Stimulated activated CD8-positive, alpha-beta memory T cell treated with anti-CD3 and anti-CD28 coated beads, Interleukin-4, amount 100 ng/mL, for 1 hour (primary cell): ENCODE measurements at regions not wholly inside any gene's neighbourhood (a gene's known extent, or its start where the extent isn't known, plus 50 kb on each side); places are given as distances from the start of the nearest gene placed in this dataset.

Experiments
- DNase-seq, 2 donors: peaks; one replicate each; pipeline ENCODE4 v3.0.0-alpha.2; 2020; ENCODE audit warnings: low read depth in 2 of 2, low spot score in 1 of 2

DNA sequence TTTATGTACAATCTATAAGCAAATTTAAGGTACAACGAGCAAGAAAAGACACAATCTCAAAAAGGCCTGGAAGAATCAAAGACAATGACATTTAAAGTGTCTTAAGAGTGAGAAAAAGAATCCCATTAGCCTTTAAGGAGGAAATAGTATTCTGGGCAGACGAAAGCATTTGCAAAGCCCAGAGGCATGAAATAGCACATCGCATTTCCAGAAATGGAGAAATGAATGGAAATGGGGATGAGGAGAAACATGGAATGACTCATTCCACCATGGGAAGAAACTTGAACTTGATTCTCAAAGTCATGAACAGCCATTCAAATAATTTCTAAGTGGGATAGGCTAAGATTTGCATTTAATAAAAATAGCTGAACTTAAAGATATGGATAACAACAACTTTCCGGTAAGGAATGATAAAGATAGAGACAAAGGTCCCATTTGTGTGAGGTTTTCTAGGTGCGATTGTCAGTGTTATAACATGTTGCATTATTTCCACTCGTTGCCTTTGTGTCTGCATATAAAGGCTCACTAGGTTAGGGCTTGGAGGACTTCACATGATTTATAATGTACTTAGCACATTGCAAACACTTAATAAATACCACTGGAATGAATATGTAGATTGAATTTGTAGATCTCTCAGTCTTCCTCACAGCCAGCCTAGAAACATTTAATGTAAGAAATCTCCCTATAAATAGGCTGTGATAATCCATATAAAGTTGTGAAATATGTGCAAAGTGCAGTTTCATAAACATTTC is 310.3 kb upstream of the KLF6 start:
- DNase-seq = no peak

DNA sequence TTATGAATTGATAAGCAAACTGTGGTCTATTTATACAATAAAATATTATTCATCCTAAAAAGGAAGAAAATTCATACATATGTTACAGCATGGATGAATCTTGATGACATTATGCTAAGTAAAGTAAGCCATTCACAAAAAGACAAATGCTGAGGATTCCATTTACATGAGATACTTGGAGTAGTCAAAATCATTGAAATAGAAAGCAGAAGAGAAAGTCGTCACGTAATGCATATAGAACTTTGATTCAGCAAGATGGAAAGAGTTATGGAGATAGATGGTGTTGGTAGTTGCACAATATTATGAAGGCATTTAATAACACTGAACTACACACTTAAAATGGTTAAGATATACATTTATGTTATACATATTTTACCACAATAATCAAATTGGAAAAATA is 309.7 kb upstream of the KLF6 start:
- DNase-seq = no peak

DNA sequence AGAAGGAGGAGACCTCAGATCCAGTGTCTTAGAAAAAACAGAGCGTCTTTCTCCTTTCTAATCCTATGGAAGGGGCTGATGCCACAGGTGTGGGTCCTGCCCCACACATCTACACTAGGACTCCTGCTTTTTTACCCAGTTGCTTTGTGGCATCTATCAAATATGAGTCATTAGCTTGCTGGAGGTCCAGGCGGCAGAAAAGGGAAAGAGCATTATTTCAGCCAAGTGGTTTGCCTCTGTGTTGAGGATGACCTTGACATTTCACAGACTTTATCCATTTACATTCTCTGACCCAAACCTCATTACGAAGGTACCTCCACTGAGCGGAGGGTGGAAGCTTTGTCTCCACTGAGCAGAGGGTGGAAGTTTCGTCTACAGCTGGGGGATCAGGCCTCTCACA is 308.4 kb upstream of the KLF6 start:
- no peak for DNase-seq

DNA sequence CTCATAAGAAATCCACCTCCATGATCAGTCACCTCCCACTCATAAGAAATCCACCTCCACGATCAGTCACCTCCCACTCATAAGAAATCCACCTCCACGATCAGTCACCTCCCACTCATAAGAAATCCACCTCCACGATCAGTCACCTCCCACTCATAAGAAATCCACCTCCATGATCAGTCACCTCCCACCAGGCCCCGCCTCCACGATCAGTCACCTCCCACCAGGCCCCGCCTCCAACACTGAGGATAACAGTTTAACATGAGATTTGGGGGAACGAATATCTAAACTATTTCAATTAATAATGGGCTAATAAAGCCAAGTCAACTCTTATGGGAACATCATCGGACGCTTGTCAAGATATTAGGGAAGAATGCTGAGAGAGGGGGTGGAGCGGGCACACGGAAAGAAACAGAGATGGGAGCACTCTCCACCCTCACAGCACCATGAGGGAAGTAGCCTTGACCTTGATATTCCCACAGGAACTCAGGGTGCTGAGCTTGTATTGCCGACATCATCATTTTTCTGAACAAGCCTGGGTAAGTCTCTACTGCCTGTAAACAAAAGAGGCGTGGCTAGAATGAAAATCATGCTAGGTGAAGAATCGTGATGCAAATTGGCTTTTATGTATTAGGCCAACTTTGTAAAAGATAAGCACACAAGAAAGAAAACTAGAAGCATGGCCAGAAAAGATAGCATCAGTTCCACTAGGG is 303.5 kb upstream of the KLF6 start:
- DNase-seq = no peak

DNA sequence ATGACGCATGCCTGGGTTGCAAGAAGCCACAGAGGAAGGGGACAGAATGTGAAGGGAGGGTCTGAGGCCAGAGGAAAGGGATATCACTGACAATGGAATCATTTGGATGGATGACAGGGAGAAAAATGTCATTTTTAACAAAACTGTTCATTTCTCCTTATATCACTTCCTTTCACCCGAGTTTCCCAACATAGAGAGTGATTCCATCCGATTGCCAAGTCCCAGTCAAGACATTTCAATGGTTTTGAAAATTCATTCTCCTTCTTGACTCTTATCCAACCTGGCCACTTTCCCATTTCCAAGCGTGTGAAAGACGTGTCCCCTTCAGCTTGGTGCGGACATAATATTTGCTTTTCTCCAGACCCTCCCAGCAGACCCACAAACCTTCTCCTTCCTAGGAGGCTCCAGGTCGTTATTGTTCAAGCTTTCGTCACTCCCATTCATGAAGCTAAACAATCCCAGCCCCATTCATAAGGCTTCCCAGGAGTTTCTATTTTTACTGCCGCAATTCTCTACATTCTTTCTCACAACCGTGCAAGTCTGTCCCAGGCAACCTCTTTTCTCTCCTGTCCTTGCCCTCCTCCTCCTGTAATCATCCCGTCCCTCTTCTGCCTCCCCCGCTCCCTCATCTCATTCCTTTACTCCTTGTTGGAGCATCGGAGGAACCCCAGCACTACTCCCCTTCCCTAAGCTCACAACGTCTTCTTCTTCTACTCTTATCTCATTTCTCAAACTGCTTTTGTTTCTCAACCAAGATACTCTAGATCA is 301.3 kb upstream of the KLF6 start:
- DNase-seq = no peak

DNA sequence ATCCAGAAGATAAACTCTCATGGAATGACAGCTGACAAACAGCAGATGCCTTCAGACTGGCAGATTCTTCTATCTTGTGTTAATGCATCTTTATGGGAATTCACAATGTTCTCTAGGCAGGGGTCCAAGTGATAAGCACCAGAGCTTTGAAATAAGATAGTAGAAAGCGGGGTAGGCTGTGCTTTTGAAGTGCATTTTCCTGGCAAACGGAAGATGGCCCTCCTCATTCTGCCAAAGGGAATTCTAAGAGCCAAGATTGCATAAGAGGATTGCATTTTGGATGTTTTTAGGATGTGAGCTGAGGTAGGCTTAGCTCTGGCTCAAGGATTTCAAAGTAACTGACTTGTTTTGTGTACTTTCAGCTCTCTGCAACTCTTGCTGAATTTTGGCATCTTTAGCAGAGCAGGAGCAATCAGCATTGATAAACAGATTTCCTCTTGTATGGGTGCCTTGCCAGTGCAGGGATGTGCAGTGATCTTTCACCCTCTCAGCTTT is 298.5 kb upstream of the KLF6 start:
- no peak for DNase-seq

DNA sequence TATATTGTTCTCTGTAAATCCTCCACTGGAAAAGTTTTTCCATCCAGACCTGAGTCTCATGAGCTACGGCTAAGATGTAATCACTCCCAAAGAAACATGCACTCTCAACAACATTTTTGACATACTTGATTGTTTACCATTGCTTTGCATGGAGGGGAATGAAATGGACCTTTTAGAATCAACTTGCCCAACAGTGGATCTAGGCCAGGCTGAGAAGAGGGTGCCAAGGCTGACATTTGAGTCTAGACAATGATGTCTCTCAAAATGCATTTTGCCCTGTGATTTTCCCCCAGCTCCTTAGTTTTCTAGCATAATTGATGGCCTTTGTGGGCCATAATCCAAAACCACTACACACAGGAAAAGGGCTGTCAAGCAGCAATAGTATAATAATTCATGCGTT is 297.9 kb upstream of the KLF6 start:
- no peak for DNase-seq

DNA sequence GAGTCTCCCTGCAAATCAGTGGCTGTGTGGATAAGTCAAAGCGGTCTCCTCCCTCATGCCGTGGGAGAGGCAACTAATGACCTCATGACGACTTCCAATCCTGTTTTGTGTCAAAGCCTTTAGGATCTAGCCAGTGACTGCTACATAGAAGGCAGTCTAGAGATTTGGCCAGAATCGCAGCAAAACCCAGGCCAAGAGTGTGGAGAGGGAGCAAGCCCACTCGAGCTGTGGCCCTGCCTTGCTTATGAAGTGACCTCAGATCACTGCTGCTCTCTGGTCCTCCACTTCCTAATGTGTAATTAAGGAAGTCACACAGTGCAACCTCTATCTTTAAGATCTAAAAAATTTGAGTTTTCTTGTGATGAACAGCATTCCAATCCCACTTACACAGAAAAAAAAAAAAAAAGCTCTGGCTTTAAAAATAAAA is 296.7 kb upstream of the KLF6 start:
- no peak for DNase-seq

DNA sequence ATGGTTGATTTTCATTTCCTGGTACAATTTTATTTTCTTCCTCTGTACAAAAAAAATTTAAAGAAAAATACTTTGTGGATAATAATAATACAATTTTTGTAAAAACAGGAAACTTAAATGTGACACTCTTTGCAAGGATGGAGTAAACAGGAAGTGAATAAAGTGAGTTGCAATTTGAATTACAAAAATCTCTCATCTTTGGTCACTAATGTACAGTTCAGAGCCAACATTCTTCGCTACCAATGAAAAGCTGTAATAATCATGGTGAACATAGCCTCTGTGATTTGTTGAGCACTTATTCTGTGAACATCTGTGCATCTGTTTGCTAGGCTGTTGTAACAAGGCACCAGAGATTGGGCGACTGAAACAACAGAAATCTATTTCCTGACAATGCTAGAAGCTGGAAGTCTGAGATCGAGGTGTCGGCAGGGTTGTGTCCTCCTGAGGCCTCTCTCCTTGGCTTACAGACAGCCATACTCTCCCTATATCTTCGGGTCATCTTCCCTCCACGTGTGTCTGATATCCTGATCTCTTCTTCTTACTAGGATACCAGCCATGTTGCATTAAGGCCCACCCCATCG is 295.3 kb upstream of the KLF6 start:
- DNase-seq = no peak

DNA sequence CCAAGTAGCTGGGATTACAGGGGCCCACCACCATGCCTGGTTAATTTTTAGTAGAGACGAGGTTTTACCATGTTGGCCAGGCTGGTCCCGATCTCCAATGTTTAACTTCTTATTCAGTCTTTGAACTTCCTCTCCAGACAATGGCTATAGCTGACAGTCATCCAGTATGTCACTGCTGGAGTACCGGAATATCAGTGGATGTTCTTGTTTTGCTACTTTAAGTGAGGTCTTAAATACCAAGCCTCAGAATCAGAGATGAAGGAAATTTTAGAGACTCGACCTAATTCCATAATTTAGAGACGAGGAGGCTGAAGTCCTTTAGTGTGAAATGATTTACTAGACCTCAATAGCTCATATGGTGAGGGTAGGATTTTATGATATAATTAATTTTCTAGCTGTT is 294.8 kb upstream of the KLF6 start:
- DNase-seq = no peak

DNA sequence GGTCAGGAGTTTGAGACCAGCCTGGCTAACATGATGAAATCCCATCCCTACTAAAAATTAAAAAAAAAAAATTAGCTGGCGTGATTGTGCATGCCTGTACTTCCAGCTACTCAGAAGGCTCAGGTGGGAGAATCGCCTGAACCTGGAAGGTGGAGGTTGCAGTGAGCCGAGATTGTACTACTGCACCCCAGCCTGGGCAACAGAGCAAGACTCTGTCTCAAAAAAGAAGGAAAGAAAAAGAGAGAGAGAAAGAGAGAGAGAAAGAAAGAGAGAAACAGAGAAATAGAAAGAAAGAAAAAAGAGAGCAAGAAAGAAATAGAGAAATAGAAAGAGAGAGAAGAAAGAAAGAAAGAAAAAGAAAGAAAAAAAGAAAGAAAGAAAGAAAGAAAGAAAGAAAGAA is 292.8 kb upstream of the KLF6 start:
- DNase-seq = no peak

DNA sequence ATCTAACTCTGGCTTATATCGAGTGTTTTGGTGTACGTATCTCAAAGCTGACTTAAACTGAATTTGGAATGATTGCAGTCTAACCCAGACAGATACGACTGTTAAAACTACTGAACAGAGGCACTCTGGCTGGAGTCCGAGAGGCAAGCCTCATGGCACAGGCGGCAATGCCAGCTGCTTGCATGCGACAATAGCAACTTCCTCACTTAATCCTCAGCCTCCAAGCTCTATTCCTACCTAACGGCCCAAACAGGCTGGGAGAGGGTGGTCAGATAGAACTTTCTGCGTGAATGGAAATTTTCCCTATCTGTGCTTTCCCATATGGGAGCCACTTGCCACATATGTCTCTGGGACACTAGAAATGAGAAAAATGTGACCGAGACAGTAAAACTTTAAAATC is 292.0 kb upstream of the KLF6 start:
- no peak for DNase-seq

DNA sequence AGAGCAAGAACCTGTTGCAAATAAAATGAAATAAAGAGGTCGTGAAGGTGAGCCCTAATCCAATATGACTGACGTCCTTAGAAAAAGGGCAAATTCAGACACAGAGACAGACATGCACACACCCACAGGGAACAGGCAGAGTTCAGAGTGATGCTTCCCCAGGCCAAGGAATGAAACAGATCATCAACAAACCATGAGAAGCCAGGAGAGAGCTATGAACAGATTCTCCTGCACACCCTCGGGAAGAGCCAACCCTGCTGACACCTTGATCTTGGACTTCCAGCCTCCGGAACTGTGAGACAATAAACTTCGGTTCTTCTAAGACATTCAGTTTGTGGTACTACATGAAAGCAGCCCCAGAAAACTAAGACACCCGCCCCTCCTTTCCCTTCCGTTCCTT is 290.4 kb upstream of the KLF6 start:
- no peak for DNase-seq

DNA sequence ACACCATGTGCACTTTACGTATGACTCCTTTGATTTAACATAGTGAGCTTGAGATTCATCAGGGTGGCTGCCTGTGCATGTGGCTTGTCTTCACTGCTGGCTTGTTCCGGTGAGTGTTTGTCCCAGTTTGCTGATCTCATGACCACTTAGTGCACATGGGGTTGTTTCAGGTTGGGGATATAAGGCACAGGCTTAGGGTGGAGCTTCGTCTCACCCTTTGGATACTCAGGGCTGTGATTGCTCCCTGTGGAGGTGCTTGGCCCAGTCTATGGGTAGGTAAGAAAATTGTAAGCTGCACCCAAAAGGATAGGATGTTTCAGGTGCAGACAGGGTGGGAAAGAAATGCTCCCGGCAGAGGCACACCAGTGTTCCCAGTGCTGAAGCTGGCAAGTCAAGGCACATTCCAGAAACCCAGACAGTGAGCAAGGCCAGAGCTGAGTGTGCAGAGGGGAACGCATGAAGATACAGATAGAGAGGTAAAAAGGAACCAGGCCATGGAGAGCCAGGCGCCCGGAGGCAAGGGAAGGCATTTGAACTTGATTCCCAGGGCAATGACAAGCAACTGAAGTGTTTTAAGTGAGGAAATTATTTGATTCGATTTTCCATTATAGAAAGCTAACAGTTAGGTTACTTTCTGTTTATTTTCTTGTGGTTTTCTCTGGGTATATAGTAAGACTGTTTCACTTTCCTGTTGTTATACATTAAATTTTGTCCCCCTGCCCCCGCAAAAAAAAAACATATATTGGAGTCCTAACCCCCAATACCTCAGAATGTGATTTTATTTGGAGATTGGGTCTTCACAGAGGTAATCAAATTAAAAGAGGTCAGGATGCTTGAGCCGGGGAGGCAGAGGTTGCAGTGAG is 289.8 kb upstream of the KLF6 start:
- DNase-seq = no peak

DNA sequence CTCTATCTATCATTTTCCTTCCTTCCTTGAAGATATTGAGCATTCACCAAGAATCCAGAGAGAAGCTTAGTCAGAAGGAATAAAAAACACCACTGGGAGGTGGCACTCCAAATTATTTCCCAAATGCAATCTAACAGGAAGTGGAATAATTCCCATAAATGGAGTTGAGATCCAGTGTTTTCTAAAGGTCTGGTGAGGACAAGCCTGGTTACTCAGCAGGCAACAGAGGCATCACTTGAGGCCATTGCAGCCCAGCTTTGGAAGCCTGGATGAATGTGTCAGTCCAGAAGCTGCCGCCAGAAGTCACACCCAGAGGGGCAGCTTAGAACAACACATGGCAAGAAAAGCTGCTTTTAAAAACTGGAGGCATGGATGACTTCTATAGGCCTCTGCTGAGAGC is 288.9 kb upstream of the KLF6 start:
- no peak for DNase-seq

DNA sequence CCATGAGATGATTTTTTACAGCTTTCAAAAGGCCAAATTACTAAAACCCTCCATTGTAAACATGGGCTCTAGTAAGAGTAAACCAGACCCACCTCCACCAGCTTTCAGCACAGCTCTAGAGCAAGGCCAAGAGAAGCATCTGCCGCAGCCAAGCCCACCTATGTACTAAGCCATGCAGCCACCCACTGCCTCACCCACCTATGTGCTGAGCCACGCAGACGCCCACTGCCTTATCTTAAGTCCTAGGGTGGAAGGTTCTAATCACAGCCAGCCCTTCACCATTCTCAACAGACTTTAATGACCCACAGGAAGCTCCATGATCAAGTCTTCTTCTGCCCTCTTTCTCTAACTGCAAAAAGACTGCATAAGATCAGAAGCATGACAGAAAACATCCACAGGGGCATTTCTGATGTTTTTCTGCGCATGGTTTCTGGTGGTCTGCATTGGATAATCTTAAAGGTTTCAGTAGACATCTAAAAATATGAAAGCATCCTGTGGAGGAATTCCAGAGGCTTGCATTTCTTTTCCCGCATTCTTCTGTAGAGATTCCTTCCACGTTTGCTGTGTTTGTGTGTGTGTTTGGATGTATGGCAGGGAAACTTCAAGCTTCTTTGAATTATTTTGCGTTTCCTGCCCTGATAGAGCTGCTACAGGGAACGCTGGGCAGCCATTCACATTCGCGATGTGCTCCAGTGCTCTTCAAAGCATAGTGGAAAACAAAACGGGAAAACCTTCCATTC is 286.1 kb upstream of the KLF6 start:
- no peak for DNase-seq

DNA sequence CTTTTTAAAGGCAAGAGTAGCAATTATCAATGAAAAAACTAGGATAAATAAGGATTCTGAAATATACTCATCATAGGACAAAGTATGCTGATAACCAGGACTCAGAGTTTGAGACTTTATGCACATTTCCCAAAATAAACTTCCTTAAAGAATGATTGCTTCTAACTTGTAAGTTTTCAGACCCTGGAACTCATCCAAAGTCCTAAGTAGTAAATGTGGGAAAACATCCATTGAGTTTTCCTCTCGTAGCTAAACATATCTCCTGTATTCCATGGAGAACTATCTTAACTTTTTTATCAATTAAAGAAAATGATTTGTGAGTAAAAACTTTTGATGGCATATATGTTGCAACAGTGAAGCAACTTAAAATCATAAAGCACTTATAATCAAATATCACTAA is 285.2 kb upstream of the KLF6 start:
- DNase-seq = no peak

DNA sequence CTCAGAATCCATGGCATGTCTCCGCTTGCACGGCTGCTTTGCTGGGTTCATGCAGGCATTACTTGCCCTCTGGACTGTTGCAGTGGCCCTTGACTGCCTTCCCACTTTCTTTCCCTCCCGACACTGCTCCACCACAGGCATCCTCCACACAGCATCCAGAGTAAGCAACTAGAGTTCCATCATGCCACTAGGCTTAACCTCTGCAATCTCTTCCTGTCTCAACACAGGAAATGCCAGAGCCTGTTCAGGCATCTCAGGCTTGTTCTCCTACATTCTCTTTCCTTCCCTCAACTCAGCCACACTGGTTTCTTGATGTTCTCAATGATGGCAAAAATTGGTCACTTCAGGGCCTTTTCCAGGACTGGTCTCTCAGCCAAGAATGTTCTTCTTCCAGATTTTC is 284.5 kb upstream of the KLF6 start:
- no peak for DNase-seq

DNA sequence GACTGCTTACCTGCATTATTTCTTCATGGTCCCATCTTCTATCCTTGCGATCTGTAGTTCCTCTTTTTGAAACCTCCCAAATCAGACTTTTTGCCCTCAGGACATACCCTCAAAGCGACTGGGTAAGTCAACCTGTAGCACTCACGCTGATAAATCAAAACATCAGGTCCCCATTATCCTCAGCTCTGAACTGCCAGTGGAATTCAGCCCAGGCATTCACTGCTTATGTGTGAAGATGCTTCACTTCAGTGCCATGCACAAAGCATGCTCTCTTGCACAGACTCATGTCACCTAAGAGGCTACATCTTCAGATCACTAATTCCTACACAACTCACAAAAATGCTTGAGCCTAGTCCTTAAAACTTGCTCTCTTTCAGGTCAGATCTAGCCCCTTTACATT is 283.6 kb upstream of the KLF6 start:
- no peak for DNase-seq

DNA sequence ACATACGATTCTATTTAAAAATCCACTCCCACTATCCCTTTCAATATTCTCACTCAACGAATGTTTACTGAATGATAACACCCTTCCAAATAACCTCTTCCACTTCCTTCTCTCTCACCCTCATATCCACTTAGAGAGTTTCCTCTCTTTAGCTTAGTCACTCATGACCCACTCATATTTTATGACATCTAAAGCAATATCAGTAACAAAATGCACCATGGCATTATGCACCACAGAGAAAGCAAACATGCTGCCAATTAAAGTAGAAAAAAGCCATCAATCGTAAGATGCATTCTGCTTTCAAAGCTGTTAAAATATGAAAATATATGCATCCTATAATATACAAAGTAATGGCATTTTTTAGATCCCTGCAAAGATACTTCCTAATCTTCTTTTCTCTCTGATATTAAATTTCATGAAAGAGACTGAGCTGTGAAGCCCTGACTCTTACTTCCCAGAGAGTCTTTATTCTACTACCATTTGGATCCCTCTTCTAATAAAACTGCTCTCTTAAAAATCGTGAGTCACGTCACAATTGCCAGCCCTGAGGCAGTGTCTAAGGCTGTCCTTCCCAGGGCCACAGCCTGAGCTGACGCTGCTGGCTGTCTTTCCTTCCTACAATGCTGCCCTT is 283.0 kb upstream of the KLF6 start:
- no peak for DNase-seq
